ENCODE measurements at regions not wholly inside any gene's neighbourhood (a gene's known extent, or its start where the extent isn't known, plus 50 kb on each side); places are given as distances from the start of the nearest gene placed in this dataset.
"Not testable (repeated sequence)": the region's sequence is repeated elsewhere in the genome, so short reads cannot be mapped to it uniquely, and the experiment has no call there.

DNA sequence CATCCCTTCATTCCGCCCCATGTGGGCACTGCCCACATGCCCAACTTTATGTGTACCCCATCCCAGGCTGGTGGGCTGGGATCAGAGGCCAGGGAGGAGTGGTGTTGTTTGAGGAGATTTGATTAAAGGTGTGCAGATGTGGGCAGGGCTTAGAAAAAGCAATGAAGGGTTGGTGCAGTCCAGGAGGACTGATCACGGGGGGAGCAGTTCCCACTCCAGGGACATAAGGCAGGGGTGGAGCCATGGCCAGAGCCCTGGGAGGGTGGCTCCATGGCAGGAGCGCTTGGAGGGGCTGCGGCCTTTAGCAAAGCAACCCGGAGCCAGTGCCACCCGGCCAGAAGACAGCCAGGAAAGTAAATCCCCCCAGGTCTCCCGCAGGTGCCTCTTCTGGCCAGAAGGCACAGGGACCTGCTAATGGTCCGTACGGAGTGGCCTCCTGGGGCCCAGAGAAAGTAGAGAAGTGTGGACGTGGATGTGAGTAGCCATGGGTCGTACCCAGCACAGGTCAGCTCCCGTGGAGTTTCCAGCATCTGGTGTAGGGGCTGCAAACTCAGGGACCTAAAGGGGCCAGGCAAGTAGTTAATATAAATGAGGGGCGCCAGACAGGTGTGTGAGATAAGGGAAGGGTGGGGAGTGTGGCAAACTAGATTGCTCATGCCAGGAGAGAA, 62.1 kb upstream of the APCDD1L start:
- Mint-ChIP-seq H3K9me3 (peaks cover 0 to 12% (median 2%) of the 10 kb centered on the region in 9 donors), H3K27ac (peak overlapping the region in 1 of 10 donors; percentile 63), H3K36me3 (no peaks in the 10 kb centered on the region), H3K4me1 (peaks cover 0 to 4% (median 0%) of the 10 kb centered on the region in 4 donors), H3K27me3 (peaks cover 2 to 31% (median 23%) of the 10 kb centered on the region in 5 donors), H3K4me3 (no peak overlapping the region)
- ATAC-seq (no peak), DNase-seq (no peak)
- POLR2A ChIA-PET, result interaction anchor here (0.5 kb wide), 1 partner anchor 114 kb away, joined by 5 read pairs; no protein-coding TSS in a partner anchor

DNA sequence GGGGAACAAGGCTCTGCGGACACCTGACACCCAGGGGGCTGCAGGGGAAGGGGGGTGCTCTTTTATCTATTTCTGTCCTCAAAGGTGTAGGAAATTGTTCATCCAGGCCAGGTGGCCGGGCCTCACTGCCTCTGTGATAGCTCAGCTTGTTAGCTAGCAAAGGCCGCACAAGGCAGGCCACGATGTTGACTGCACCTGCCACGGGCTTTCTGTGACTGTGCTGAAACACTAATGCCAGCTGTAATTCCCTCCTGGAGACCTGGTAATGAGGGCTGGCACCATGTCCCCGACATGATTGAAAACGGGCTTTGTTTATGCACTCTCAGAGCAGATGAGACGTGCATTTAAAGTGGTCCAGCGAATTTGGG, 61.4 kb upstream of the APCDD1L start:
- Mint-ChIP-seq H3K36me3 (no peaks in the 10 kb centered on the region), H3K27ac (peak overlapping the region in 1 of 10 donors; percentile 63), H3K4me1 (peaks cover 0 to 2% (median 0%) of the 10 kb centered on the region in 4 donors), H3K9me3 (peaks cover 0 to 6% (median 0%) of the 10 kb centered on the region in 9 donors), H3K27me3 (peaks cover 2 to 28% (median 23%) of the 10 kb centered on the region in 5 donors), H3K4me3 (no peak overlapping the region)
- ATAC-seq (no peak), DNase-seq (no peak)
- POLR2A ChIA-PET, result no interaction called here

DNA sequence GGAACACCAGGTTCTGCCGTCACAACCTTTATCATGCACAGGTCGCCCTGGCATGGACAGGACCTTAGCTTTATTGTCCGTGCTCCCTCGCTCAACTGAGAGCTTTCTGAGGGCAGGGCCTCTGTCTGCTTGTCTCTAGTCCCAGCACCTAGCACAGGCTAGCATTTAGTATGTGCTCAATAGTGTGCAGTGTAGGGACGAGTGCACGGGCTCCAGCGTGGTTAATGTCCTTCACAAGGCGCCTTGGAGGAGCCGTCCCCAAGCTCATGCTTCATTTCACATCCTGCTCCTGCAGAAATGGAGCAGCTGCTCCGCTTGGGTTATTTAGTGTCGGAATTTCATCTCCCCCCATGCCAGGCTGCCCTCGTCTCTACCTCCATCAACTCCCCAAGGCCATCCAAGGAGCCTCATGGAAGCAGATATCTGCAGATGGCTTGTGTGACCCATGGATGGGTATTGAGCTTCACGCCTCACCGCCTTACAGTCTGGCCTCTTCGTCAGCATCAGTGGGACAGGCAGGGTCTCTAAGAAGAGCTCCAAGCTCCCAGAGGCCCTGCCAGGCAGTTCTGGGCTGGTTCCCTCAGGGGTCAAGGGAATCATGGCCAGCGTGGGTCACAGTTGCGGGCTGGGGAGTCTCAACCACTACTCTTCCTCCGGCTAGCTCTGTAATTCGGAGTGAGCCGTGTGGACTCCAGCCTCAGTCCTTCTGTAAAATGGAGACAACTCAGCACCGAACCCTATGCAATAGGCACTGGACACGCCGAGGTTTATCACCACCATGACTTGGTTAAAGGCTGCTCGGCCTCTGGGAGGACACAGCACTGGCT, 60.8 kb upstream of the APCDD1L start:
- no peak for DNase-seq
- Mint-ChIP-seq H3K9me3 (peaks cover 0 to under 1% (median 0%) of the 10 kb centered on the region in 9 donors), H3K4me1 (peaks cover 0 to 2% (median 0%) of the 10 kb centered on the region in 4 donors), H3K4me3 (no peak overlapping the region), H3K27ac (no peak overlapping the region), H3K27me3 (peaks cover 1 to 28% (median 22%) of the 10 kb centered on the region in 5 donors), H3K36me3 (no peaks in the 10 kb centered on the region)
- no peak for ATAC-seq
- POLR2A ChIA-PET, result no interaction called here

DNA sequence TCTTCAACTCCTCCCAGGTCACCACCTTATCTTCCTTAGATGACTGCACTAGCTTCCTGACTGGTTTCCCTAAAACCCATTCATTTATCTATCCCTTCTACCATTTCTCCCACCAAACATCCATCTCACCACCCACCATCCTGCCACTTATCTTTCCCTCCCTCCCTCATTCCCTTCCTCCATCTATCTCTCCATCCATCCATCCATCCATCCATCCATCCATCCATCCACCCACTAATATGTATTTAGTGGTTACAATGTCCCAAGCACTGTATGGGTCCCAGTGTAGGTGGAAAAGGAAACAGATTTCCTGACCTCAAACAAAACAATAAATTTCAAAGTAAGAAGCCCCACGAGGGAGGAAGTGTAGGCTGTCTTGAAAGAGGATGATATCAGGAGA, 59.3 kb upstream of the APCDD1L start:
- H3K27me3 Mint-ChIP-seq, result peaks cover 1 to 37% (median 21%) of the 10 kb centered on the region in 5 donors
- H3K27ac Mint-ChIP-seq, result no peak overlapping the region
- no peak for DNase-seq
- no peaks in the 10 kb centered on the region for H3K36me3 Mint-ChIP-seq
- no peak for ATAC-seq
- POLR2A ChIA-PET, result no interaction called here
- H3K9me3 Mint-ChIP-seq, result no peaks in the 10 kb centered on the region
- peaks cover 0 to 2% (median 0%) of the 10 kb centered on the region in 4 donors for H3K4me1 Mint-ChIP-seq
- no peak overlapping the region for H3K4me3 Mint-ChIP-seq

DNA sequence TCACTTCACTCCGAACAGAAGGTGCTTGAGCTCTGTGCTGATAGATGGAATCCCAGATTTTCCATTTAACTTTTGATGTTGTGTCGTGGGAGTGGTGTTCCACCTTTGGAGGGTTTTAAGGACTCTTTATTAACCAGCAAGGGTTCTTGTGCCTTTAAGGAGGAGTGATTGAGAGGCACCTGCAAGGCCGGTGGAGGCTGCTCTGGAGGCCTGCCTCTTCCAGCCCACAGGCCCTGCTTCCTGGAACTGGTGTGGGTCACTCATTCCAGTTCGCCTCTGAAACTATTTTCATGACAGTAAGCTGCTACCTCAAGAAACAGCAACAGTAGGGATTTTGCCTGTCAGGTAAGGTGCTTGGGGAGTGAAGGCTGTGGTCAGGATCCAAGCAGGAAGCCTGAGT, 58.8 kb upstream of the APCDD1L start:
- H3K4me1 Mint-ChIP-seq, result peaks cover 0 to 2% (median 0%) of the 10 kb centered on the region in 4 donors
- H3K4me3 Mint-ChIP-seq, result no peak overlapping the region
- POLR2A ChIA-PET, result no interaction called here
- no peak overlapping the region for H3K27ac Mint-ChIP-seq
- H3K9me3 Mint-ChIP-seq, result no peaks in the 10 kb centered on the region
- no peak for DNase-seq
- H3K36me3 Mint-ChIP-seq, result no peaks in the 10 kb centered on the region
- H3K27me3 Mint-ChIP-seq, result peaks cover 1 to 34% (median 21%) of the 10 kb centered on the region in 5 donors
- ATAC-seq, result no peak

DNA sequence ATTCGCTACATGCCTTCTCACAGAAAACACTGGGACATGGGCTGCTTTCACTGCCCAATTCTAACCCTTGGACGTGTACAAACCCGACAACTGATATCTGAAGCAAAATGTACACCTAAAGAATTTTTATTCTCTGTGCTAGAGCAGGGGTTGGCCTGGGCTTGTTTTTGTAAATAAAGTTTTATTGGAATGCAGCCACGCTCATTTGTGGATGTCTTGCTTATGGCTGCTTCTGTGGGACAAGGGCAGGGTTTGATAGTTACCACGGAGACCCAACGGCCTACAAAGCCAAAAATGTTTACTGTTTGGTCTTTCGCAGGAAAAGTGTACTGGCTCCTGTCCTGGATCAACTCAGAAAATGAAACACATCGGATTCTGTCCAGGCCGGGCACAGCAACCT, 58.1 kb upstream of the APCDD1L start:
- DNase-seq, result no peak
- H3K27me3 Mint-ChIP-seq, result peaks cover 1 to 27% (median 18%) of the 10 kb centered on the region in 5 donors
- H3K4me1 Mint-ChIP-seq, result peaks cover 0 to 2% (median 0%) of the 10 kb centered on the region in 4 donors
- POLR2A ChIA-PET, result no interaction called here
- ATAC-seq, result no peak
- H3K9me3 Mint-ChIP-seq, result no peaks in the 10 kb centered on the region
- H3K27ac Mint-ChIP-seq, result no peak overlapping the region
- H3K4me3 Mint-ChIP-seq, result no peak overlapping the region
- H3K36me3 Mint-ChIP-seq, result no peaks in the 10 kb centered on the region

DNA sequence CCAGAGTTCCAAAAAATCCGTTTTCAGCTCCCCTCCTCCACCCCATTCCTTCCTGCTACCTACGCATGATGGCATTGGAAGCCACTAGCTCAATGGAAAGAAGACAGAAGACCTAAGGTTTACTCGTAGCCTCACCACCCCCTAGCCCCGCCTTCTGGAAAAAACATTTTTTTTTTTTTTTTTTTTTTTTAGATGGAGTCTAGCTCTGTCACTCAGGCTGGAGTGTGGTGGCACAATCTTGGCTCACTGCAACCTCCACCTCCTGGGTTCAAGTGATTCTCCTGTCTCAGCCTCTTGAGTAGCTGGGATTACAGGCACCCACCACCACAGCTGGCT, 57.2 kb upstream of the APCDD1L start:
- H3K4me1 Mint-ChIP-seq, H3K4me3 Mint-ChIP-seq, ATAC-seq, H3K27ac Mint-ChIP-seq, POLR2A ChIA-PET, DNase-seq, H3K9me3 Mint-ChIP-seq, H3K36me3 Mint-ChIP-seq: not testable (repeated sequence)
- H3K27me3 Mint-ChIP-seq, result peaks cover 1 to 18% (median 12%) of the 10 kb centered on the region in 5 donors

DNA sequence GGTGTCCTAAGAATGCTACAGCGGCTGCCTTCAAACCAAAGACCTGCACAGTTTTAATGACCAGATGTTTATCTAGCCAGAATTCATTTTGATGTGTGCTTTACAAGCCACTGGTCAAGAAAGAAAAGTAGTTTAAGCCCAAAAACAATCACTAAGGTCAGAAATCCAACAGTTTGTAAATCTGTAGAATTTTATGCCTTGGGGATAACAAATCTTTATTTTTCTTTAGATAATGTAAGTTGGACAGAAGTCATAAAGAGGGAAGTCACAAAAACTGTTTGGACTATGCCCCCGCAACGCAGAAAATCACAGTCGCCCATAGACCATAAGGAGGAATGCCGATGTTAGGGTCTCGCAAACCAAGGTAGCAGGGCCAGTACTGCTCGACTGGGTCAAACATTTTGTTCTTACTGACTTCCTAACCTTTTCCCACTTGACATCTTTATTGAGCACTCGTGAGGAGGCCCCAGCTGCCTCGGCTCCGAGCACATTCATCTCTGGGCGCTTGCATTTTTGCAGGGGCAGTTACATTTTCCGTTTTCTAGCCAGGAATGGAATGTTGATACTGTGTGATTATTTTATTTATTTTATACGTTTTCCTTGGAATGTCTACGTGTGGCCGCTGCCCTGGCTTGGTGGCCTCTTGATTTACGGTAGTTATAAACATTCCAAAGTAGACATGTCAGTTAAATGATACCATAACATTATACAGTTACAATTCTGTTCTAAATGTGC, 56.7 kb upstream of the APCDD1L start:
- no peak overlapping the region for H3K4me3 Mint-ChIP-seq
- H3K9me3 Mint-ChIP-seq, result no peaks in the 10 kb centered on the region
- ATAC-seq, result no peak
- no peaks in the 10 kb centered on the region for H3K36me3 Mint-ChIP-seq
- H3K27ac Mint-ChIP-seq, result no peak overlapping the region
- DNase-seq, result no peak
- POLR2A ChIA-PET, result no interaction called here
- H3K4me1 Mint-ChIP-seq, result peaks cover 5 to 10% (median 9%) of the 10 kb centered on the region in 4 donors
- peaks cover 0 to 16% (median 7%) of the 10 kb centered on the region in 5 donors for H3K27me3 Mint-ChIP-seq

DNA sequence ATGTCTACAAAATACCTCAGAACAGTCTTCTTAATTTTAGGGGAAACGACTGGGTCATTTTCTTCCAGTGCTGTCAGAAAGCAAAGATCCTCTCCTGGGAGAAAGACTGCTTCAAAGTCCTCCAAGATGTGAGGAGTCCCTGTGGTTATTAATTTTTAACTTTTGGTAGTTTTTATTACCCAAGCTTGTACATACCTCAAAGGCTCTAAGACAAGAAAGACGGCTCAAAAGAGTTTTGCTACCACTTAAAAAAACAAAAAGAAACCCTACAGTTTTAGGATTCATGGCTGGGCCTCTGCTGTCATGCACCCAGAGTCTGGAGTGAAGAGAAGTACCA, 56.1 kb upstream of the APCDD1L start:
- H3K4me3 Mint-ChIP-seq, result no peak overlapping the region
- H3K27ac Mint-ChIP-seq, result no peak overlapping the region
- no peak for ATAC-seq
- no peak for DNase-seq
- H3K36me3 Mint-ChIP-seq, result no peaks in the 10 kb centered on the region
- peaks cover 0 to 17% (median 6%) of the 10 kb centered on the region in 5 donors for H3K27me3 Mint-ChIP-seq
- POLR2A ChIA-PET, result no interaction called here
- peaks cover 8 to 14% (median 12%) of the 10 kb centered on the region in 4 donors for H3K4me1 Mint-ChIP-seq
- H3K9me3 Mint-ChIP-seq, result peaks cover 0 to 2% (median 0%) of the 10 kb centered on the region in 9 donors

DNA sequence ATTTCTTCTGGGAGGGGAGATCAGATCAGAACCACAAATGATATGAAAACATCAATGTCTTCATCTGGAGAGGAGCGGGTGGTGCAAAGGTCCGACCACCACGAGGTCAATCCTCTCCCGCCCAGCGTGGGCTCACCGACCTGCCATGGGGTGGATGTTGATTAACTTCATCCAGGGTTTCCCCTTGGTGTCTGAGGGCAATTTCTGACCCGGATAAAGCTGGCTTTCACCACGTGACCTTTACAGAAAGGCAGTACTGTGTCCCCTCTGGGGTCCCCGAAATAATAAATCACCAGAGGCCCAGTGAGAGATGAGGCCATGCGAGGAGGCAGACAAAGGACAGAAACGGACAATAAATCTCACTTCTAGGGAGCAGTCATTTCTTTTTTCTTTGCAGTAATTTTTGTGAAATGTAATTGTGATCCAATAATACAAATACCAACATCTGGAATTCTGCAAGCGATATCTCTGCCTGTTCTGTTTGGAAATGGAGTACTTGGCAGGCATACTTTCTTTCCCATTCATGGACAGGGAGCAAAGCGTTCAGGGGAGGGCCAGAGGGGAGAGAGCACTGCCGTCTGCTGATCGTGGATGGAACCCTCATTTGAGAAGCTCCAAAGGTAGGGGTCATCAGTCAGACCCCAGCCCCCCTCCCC, 55.1 kb upstream of the APCDD1L start:
- no peak for ATAC-seq
- peaks cover 8 to 14% (median 12%) of the 10 kb centered on the region in 4 donors for H3K4me1 Mint-ChIP-seq
- no peak for DNase-seq

DNA sequence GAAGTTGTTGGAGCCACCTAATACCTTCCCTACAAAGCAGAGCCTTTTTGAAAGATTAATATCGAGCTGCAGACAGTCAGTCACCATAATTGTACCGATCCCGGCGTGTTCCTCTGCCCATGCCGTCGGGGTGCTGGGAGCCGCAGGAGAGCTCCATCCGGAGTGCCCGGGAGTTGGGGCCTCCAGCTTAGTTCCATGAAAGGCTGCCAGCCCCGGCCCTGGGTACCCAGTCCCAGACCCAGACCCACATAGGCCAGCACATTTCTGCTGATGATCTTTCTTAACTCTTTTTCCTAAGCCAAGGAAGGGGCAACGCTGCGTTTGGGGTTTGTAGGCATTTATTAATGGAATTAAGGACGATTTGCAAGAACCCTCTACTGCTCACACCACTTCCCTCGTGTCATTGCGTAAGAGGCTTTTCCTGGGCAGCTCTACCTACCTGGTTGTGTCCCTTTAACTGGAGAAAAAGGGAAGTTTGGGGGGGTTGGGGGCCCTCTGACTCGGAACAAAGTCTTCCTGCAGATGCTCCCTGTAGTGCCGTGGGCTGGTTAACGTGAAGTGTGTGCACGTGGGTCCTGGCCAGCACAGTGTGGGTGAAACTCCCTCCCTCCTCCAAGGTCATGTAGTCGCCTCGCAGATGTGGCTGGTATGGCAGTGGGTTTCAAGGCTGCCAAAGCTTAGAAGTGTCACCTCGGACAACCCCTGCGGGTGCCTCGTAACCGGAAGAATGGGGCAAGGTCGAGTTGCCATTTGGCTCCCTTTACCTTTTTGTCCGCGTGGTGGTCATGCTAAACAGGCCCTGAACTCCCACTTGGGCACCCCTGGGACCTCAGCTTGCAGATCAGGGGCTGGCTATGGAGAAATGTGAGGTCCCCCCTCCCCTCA, 54.3 kb upstream of the APCDD1L start:
- ATAC-seq, result no peak
- peaks cover 0 to 18% (median 2%) of the 10 kb centered on the region in 5 donors for H3K27me3 Mint-ChIP-seq
- POLR2A ChIA-PET, result no interaction called here

More for the DNA sequence above, 55.1 kb upstream of the APCDD1L start:
- peaks cover 0 to 2% (median 0%) of the 10 kb centered on the region in 9 donors for H3K9me3 Mint-ChIP-seq
- no peak overlapping the region for H3K27ac Mint-ChIP-seq
- no peaks in the 10 kb centered on the region for H3K36me3 Mint-ChIP-seq
- H3K4me3 Mint-ChIP-seq, result no peak overlapping the region
- POLR2A ChIA-PET, result no interaction called here
- H3K27me3 Mint-ChIP-seq, result peaks cover 0 to 18% (median 6%) of the 10 kb centered on the region in 5 donors

More for the DNA sequence above, 54.3 kb upstream of the APCDD1L start:
- peaks cover 0 to 2% (median 0%) of the 10 kb centered on the region in 9 donors for H3K9me3 Mint-ChIP-seq
- H3K4me3 Mint-ChIP-seq, result no peak overlapping the region
- no peak for DNase-seq
- no peak overlapping the region for H3K27ac Mint-ChIP-seq
- H3K4me1 Mint-ChIP-seq, result peaks cover 8 to 14% (median 12%) of the 10 kb centered on the region in 4 donors
- H3K36me3 Mint-ChIP-seq, result no peaks in the 10 kb centered on the region
